Inferior parietal cortex (tissue), 1 donor: ENCODE measurements at regions not wholly inside any gene's neighbourhood (a gene's known extent, or its start where the extent isn't known, plus 50 kb on each side); places are given as distances from the start of the nearest gene placed in this dataset.
"Not testable (repeated sequence)": the region's sequence is repeated elsewhere in the genome, so short reads cannot be mapped to it uniquely, and the experiment has no call there.

Experiments used
- DNase-seq: peaks from one replicate; pipeline ENCODE4 v3.0.0-alpha.2; 2016; ENCODE audit errors: extremely low spot score

DNA sequence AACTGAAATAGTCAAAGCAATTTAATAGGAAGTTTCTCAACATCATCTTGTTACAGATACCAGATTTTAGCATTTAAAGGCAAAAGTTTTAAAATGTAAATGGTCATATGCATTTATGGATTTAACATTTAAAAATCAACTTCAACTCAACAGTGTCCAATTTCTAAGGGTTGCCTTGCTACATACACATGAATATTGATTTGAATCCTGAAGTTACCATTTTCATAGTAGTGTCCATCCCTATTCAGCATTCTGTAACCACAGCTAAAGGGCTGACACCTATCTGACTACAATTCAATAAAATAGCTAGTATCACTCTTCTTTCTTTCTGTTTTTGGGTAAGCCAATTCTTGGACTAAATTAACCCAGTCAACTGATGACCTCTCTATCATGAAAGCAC, 164.0 kb upstream of the CFAP20DC start:
- DNase-seq: no peak

- DNase-seq: peak; percentile 86
Measured at GRCh38 chr3:59212128-59212779, 162.4 kb upstream of the CFAP20DC start.

- no peak for DNase-seq
Measured at GRCh38 chr3:59210260-59210659, 160.4 kb upstream of the CFAP20DC start.

- no peak for DNase-seq
Measured at GRCh38 chr3:59192473-59192872, 142.6 kb upstream of the CFAP20DC start.

- no peak for DNase-seq
Measured at GRCh38 chr3:59191651-59192050, 141.8 kb upstream of the CFAP20DC start.

DNA sequence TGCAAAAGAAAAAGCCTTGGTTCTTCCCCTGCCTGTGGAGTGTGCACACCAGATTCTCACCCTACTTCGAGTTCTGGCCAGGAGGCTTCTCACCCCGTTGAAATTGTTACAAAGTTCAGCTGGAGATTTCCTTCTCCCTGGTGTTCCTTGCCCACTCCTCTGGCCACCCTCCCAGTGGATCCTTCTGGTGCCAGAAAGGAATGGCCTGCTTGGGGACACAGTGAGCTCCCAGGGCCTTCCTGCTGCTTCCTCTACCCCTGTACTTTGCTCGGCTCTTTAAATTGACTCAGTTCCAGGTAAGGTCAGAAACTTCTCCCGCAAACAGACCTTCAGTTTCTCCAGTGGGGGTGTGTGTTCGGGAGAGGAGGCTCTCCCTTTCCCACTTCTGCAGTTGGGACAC, 140.1 kb upstream of the CFAP20DC start:
- DNase-seq: no peak

DNA sequence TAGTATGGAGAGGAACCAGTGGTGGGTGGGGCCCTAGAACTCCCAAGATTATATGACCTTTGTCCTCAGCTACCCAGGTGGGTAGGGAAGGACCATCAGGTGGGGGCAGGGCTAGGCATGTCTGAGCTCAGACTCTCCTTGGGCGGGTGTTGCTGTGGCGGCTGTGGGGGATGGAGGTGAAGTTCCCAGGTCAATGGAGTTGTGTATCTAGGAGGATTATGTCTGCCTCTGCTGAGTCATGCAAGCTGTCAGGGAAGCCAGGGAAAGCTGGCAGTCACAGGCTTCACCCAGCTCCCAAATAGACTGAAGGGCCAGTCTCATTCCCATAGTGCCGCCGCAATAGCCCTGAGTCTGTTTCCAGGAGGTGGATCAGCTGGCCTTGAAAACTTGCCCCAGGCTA, 139.7 kb upstream of the CFAP20DC start:
- DNase-seq: no peak

DNA sequence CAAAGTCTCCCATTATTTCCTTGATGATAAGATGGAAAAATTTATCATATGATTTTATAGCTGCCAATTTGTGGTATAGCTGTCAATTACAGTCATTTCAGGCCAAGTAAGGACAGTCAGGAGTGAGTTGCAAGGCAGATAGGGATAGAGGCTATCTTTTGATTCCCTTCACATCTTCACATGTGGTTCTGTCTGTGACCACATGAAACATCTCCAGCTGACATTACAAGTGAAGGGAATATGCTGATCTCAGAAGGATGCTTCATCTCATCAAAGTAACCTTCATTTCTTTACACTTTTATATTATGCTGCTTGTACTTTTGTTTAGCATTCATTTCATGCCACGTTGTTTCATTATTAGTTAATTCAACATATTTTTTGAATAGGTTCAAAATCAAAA, 136.9 kb upstream of the CFAP20DC start:
- no peak for DNase-seq

GRCh38 chr3:59185591-59186369, 136.0 kb upstream of the CFAP20DC start:
- no peak for DNase-seq

- no peak for DNase-seq
Measured at GRCh38 chr3:59180006-59180405, 130.2 kb upstream of the CFAP20DC start.

GRCh38 chr3:59178698-59179097, 128.9 kb upstream of the CFAP20DC start:
- no peak for DNase-seq

- DNase-seq: no peak
Measured at GRCh38 chr3:59171491-59171890, 121.7 kb upstream of the CFAP20DC start.

DNA sequence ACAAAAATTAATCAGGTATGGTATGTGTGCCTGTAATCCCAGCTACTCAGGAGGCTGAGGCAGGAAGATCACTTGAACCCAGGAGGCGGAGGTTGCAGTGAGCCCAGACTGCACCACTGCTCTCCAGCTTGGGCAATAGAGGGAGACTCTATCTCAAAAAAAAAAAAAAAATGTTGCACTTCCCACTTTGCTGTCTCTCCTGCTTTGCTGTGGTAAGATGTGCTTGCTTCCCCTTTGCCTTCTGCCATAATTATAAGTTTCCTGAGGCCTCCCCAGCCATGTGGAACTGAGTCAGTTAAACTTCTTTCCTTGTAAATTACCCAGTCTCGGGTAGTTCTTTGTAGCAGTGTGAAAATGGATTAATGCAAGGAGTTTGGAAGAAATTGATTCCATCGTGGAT, 120.3 kb upstream of the CFAP20DC start:
- DNase-seq: not testable (repeated sequence)

DNA sequence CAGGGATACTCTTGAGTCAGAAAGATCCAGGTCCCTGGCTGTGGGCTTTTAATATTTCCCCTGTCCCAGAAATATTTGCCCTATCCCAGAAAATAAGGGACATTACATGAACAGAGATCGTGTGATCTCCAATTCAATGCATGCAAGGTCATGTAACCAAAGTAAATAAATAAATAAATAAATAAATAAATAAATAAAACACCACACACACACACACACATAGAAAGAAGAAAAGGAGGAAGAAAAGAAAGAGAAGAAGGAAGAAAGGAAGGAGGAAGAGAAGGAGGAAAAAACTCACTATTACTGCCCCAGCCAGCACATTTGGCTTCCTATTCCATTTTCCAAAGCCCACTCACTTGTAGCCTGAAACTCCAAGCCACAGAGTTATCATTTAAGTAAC, 117.9 kb upstream of the CFAP20DC start:
- no peak for DNase-seq

- no peak for DNase-seq
Measured at GRCh38 chr3:59163953-59164352, 114.1 kb upstream of the CFAP20DC start.

- DNase-seq: no peak
Measured at GRCh38 chr3:59161048-59161447, 111.2 kb upstream of the CFAP20DC start.

DNA sequence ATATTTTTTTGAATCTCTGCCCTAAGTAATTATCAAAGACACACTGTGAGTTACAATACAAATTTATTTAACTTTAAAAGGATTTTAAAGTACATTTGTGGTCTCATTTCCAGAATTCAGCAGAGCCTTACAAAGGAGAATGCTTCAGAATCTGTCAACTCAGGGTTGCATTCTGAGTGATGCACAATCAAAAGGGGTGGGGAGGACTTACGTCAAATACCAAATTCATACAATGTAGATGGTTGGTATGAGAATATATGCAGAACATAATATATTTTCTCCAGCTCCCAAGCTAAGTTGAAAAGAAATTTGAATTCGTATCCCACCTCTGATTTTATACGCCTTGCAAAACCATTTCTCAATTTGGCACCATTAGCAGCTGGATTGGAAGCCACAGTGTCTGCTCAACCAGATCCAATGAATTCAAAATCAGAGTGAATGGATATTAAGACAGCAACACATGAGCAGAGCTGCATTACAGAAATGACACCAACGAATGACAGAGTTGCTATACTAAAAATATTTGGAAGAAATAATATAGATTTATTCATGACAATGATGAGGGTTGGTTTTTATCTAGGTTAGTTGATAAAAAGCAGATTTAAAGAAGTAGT, 110.4 kb upstream of the CFAP20DC start:
- no peak for DNase-seq

- DNase-seq: no peak
Measured at GRCh38 chr3:59153648-59154047, 103.8 kb upstream of the CFAP20DC start.

GRCh38 chr3:59152943-59153342, 103.1 kb upstream of the CFAP20DC start:
- DNase-seq: no peak

DNA sequence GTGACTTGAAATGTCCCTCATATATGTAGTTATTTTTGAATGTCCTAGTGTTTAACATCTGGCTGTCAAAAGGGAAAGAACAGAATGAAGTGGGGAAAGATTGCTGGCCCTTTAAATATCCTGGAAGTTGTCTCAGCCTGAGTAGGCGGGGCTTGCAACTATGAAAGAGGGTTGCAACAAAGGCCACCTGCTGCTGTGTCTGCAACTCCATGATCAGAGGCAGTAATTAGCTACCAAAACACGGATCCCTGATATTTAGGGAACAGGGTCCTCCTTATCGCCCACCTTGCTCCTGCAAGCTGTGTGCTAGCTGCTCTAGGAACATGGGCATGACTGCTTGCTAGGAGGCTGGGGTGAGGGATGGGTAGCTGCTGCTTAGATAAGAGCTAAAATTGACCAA, 100.2 kb upstream of the CFAP20DC start:
- no peak for DNase-seq

GRCh38 chr3:59149166-59149565, 99.3 kb upstream of the CFAP20DC start:
- DNase-seq: no peak

DNA sequence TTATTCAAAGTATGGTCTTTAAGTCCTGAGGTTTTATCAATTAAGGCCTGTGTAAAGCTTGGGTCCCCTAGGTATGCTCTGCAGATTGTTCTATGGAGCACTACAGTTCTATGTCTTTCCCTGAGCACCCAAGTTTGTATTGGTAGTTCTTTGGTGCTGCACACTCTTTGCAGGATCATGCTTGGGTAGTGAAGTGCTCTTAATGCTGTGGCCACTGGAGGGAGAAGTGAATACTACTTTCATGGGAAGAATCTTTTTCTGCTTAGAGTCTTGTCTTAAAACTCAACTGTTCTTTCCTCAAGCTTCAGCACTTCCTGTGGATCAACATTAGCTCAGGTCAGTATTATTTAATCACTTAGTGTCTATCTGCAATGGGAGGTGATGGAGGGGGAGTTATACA, 93.6 kb upstream of the CFAP20DC start:
- no peak for DNase-seq

GRCh38 chr3:59142556-59142955, 92.7 kb upstream of the CFAP20DC start:
- no peak for DNase-seq
